GM12874 (cell line): ENCODE measurements at regions not wholly inside any gene's neighbourhood (a gene's known extent, or its start where the extent isn't known, plus 50 kb on each side); places are given as distances from the start of the nearest gene placed in this dataset.

Experiments
- CTCF ChIP-seq: IDR thresholded peaks from 2 replicates; pipeline ENCODE4 v1.5.1; 2011; ENCODE audit warnings: low read depth, mild to moderate bottlenecking, control low read depth, low read length, moderate library complexity; ENCODE audit not compliant: insufficient read depth

- no peak for TF ChIP-seq CTCF
Observed at GRCh38 chr12:125435871-125436270, 370.6 kb downstream of the AACS start.

- TF ChIP-seq CTCF = no peak
Observed at GRCh38 chr12:125436686-125437085, 371.5 kb downstream of the AACS start.

- TF ChIP-seq CTCF = no peak
Observed at GRCh38 chr12:125440399-125440798, 375.2 kb downstream of the AACS start.

GRCh38 chr12:125443341-125443740 lies 378.1 kb downstream of the AACS start:
- no peak for TF ChIP-seq CTCF

DNA sequence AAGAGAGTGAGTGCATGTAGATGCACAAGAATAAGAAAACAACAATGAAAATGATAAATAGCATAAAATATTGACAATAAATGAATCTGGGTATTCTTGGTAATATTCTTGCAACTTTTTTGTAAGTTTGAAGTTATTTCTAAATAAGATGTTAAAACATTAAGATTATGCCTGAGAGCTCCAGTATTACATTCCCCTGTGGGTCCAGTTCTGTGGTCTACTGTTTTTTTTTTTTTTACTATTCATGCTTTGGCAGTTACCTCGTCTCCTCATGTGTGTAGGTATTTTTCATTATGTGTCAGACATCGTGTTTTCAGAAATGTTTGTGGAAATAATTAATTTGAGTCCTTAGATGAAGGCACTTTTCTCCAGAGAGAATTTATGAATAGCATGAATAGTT lies 386.2 kb downstream of the AACS start:
- TF ChIP-seq CTCF = no peak

GRCh38 chr12:125453751-125454150 lies 388.5 kb downstream of the AACS start:
- TF ChIP-seq CTCF = no peak

- no peak for TF ChIP-seq CTCF
Observed at GRCh38 chr12:125454291-125454690, 389.1 kb downstream of the AACS start.

- no peak for TF ChIP-seq CTCF
Observed at GRCh38 chr12:125454786-125455480, 389.7 kb downstream of the AACS start.
